ENCODE measurements at regions not wholly inside any gene's neighbourhood (a gene's known extent, or its start where the extent isn't known, plus 50 kb on each side); places are given as distances from the start of the nearest gene placed in this dataset.

DNA sequence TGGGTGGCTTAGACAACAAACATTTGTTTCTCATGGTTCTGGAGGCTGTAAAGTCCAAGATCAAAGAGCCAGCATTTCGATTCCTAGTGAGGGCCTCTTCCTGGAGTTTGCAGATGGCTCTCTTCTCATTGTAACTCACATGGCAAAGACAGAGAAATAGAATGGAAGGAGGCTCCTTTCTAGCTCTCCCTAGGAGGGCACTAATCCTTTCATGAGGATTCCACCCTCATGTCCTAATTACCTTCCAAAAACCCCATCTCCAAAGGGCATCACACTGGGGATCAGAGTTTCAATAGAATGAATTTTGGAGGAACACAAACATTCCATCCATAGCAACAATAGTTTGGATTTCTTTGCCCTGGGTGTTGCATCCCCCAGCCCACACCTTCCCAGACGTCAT lies 247.3 kb downstream of the TTLL7 start:
- TF ChIP-seq, protein P1, sequence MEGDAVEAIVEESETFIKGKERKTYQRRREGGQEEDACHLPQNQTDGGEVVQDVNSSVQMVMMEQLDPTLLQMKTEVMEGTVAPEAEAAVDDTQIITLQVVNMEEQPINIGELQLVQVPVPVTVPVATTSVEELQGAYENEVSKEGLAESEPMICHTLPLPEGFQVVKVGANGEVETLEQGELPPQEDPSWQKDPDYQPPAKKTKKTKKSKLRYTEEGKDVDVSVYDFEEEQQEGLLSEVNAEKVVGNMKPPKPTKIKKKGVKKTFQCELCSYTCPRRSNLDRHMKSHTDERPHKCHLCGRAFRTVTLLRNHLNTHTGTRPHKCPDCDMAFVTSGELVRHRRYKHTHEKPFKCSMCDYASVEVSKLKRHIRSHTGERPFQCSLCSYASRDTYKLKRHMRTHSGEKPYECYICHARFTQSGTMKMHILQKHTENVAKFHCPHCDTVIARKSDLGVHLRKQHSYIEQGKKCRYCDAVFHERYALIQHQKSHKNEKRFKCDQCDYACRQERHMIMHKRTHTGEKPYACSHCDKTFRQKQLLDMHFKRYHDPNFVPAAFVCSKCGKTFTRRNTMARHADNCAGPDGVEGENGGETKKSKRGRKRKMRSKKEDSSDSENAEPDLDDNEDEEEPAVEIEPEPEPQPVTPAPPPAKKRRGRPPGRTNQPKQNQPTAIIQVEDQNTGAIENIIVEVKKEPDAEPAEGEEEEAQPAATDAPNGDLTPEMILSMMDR (conservative IDR thresholded peaks at IDR 0.05; ENCODE audit: low read depth, low read length): no peak
- TF ChIP-seq POLR2A (IDR thresholded peaks at IDR 0.05; ENCODE audit: low read depth, low read length) (no peak), ELK1 (IDR thresholded peaks at IDR 0.05; ENCODE audit: borderline replicate concordance, low read depth, low read length) (no peak), FOS (IDR thresholded peaks at IDR 0.05; ENCODE audit: low read depth, low read length) (no peak), SMC3 (IDR thresholded peaks at IDR 0.05; ENCODE audit: low read depth, low read length) (no peak), RCOR1 (IDR thresholded peaks at IDR 0.05; ENCODE audit: insufficient replicate concordance, low read length) (no peak)
